CD14-positive monocyte (primary cell): ENCODE measurements at regions not wholly inside any gene's neighbourhood (a gene's known extent, or its start where the extent isn't known, plus 50 kb on each side); places are given as distances from the start of the nearest gene placed in this dataset.

Experiments used
- DNase-seq, 3 donors: peaks; one replicate each; pipeline ENCODE4 v3.0.0-alpha.2; 2011 to 2022
- H2AFZ ChIP-seq: 2 replicates; pipeline ENCODE4 v1.6.0; 2012; ENCODE audit warnings: mild to moderate bottlenecking, low read depth, low read length, inconsistent platforms; ENCODE audit not compliant: insufficient read depth, poor library complexity, severe bottlenecking
- H3K27ac ChIP-seq, 2 donors: 1 replicate in 1 of 2; 2 replicates in 1 of 2; pipeline ENCODE4 v1.5.1; 2012 to 2013; ENCODE audit warnings: low read length in 2 of 2, control low read depth in 1 of 2, inconsistent platforms in 1 of 2, low read depth in 1 of 2, mild to moderate bottlenecking in 1 of 2
- H3K27me3 ChIP-seq, 2 donors: one replicate each; pipeline versions ENCODE4 v1.6.0 to v1.6.1; 2011 to 2013; ENCODE audit warnings: low read length in 2 of 2; ENCODE audit not compliant: control insufficient read depth in 2 of 2, insufficient read depth in 2 of 2
- H3K36me3 ChIP-seq, 2 donors: replicated peaks in 1 of 2; 1 replicate in 1 of 2; 2 replicates in 1 of 2; pipeline versions ENCODE4 v1.5.1 to v1.6.1; 2012 to 2013; ENCODE audit warnings: low read length in 2 of 2, control low read depth in 1 of 2, inconsistent platforms in 1 of 2, mild to moderate bottlenecking in 1 of 2; ENCODE audit not compliant: insufficient read depth in 2 of 2, control insufficient read depth in 1 of 2
- H3K4me1 ChIP-seq, 2 donors: 1 replicate in 1 of 2; 2 replicates in 1 of 2; pipeline versions ENCODE4 v1.5.1 to v1.6.1; 2012 to 2013; ENCODE audit warnings: low read length in 2 of 2, control low read depth in 1 of 2, inconsistent platforms in 1 of 2, mild to moderate bottlenecking in 1 of 2, moderate library complexity in 1 of 2; ENCODE audit not compliant: insufficient read depth in 2 of 2, control insufficient read depth in 1 of 2
- H3K4me2 ChIP-seq: replicated peaks from 2 replicates; pipeline ENCODE3; 2012; ENCODE audit warnings: low read length, moderate library complexity, mild to moderate bottlenecking; ENCODE audit not compliant: poor library complexity, severe bottlenecking; ENCODE audit errors: extremely low read depth
- H3K4me3 ChIP-seq, 3 experiments: fragments of 200-600 bp in 1 of 3; sonication (generic) in 1 of 3; replicated peaks in 1 of 3; 1 replicate in 2 of 3; 2 replicates in 1 of 3; pipeline ENCODE4 v1.5.1; 2011 to 2013; ENCODE audit warnings: low read length in 3 of 3, mild to moderate bottlenecking in 3 of 3, control low read depth in 2 of 3, low read depth in 2 of 3, inconsistent platforms in 1 of 3, moderate library complexity in 1 of 3
- H3K79me2 ChIP-seq: 2 replicates; pipeline ENCODE4 v1.6.0; 2012; ENCODE audit warnings: mild to moderate bottlenecking, control low read depth, inconsistent platforms, low read length, moderate library complexity; ENCODE audit not compliant: insufficient read depth
- H3K9ac ChIP-seq: 2 replicates; pipeline ENCODE4 v1.6.0; 2017; ENCODE audit warnings: low read length, mild to moderate bottlenecking; ENCODE audit not compliant: insufficient read depth, poor library complexity, severe bottlenecking
- H3K9me3 ChIP-seq, 2 donors: replicated peaks in 1 of 2; 1 replicate in 1 of 2; 2 replicates in 1 of 2; pipeline versions ENCODE4 v1.5.1 to v1.6.1; 2012 to 2013; ENCODE audit warnings: low read length in 2 of 2, control low read depth in 1 of 2; ENCODE audit not compliant: control insufficient read depth in 1 of 2, insufficient read depth in 1 of 2
- H4K20me1 ChIP-seq: 2 replicates; pipeline ENCODE4 v1.6.0; 2012; ENCODE audit warnings: mild to moderate bottlenecking, low read length, control low read depth, moderate library complexity; ENCODE audit not compliant: insufficient read depth
- H3K27ac Mint-ChIP-seq, 7 donors: one replicate each; pipeline ENCODE4 v1.8.0; 2020; ENCODE audit warnings: mild to moderate bottlenecking in 7 of 7, mixed read lengths in 7 of 7, moderate library complexity in 6 of 7, inconsistent platforms in 2 of 7
- H3K27me3 Mint-ChIP-seq, 3 donors: one replicate each; pipeline ENCODE4 v1.8.0; 2021 to 2022; ENCODE audit warnings: low read depth in 3 of 3, mild to moderate bottlenecking in 3 of 3, mixed read lengths in 3 of 3, moderate library complexity in 3 of 3, inconsistent platforms in 1 of 3
- H3K36me3 Mint-ChIP-seq, 2 donors: one replicate each; pipeline ENCODE4 v1.8.0; 2020; ENCODE audit warnings: mixed read lengths in 2 of 2, inconsistent platforms in 1 of 2, mild to moderate bottlenecking in 1 of 2
- H3K4me1 Mint-ChIP-seq: one replicate; pipeline ENCODE4 v1.8.0; 2020; ENCODE audit warnings: mild to moderate bottlenecking, mixed read lengths
- H3K4me3 Mint-ChIP-seq, 2 donors: one replicate each; pipeline ENCODE4 v1.8.0; 2020; ENCODE audit warnings: mild to moderate bottlenecking in 2 of 2, mixed read lengths in 2 of 2, moderate library complexity in 1 of 2
- H3K9me3 Mint-ChIP-seq, 7 donors: one replicate each; pipeline ENCODE4 v1.8.0; 2020 to 2022; ENCODE audit warnings: mixed read lengths in 7 of 7, mild to moderate bottlenecking in 6 of 7, moderate library complexity in 6 of 7, inconsistent platforms in 2 of 7
- CTCF ChIP-seq: fragments of 200-600 bp; IDR thresholded peaks from one replicate; pipeline ENCODE4 v1.8.0; 2022; ENCODE audit warnings: antibody characterized with exemption, mild to moderate bottlenecking
- WGBS: methylation state at CpG from one replicate; pipeline ENCODE4 v1.1.5; 2013; ENCODE audit warnings: missing lambda C conversion rate; ENCODE audit not compliant: insufficient coverage; 5-methylcytosine and 5-hydroxymethylcytosine counted together
- intact Hi-C, 2 donors: fragments of 100-400 bp; cut with micrococcal nuclease; formaldehyde crosslinking; loops; one replicate each; pipeline versions ENCODE4 v1.15.0 to v1.15.1; 2023

DNA sequence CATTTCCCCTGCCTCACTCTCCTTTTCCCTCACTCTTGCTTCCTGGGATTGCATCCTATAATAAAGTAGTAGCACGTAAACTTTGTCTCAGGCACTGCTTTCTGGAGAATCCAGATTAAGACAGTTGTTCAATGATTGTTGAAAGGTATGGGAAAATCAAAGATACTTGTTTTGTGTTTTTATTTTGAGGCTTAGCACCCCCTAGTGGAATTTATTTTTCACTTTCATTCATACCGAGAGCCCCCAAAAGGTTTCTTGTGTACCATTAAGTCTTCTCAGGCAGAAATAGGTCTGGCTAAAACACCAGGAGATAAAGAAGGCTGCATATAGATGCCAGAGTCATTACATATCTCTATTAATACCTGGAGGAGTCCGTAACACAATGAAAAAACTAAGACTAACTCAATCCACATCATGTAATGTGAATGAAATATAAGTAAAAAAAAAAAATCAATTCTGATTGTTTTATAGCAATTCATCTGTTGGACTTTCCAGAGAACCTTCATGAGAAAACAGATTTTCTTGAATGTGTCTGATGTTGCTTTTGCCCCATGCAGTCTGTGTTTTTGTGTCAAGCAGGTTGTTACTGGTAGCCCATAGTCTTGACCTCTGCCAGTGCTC lies 103.5 kb downstream of the RPE65 start:
- peak overlapping the region; percentile 23 for H2AFZ ChIP-seq
- no CpG with 5 or more reads among the region's 3 CpGs for WGBS
- Mint-ChIP-seq H3K36me3 (peaks cover 0 to 1% of the 10 kb centered on the region in 2 donors), H3K27me3 (peaks cover 0 to 1% (median 0%) of the 10 kb centered on the region in 3 donors), H3K27ac (peak overlapping the region in 3 of 7 donors; percentile 3 to 42 (median 27)), H3K4me1 (peaks cover 48% of the 10 kb centered on the region), H3K4me3 (no peak overlapping the region), H3K9me3 (peaks cover 0 to 3% (median 0%) of the 10 kb centered on the region in 7 donors)
- H4K20me1 ChIP-seq = no peaks in the 10 kb centered on the region
- H3K79me2 ChIP-seq = no peaks in the 10 kb centered on the region
- H3K27me3 ChIP-seq = no peaks in the 10 kb centered on the region
- TF ChIP-seq CTCF = peak; percentile 44
- DNase-seq = no peak
- intact Hi-C loops = no loop called here
- no peak overlapping the region for H3K4me2 ChIP-seq
- H3K27ac ChIP-seq = peak overlapping the region in 1 of 2 donors; percentile 12
- H3K9me3 ChIP-seq = no peaks in the 10 kb centered on the region
- peaks cover 41% of the 10 kb centered on the region in 2 donors for H3K4me1 ChIP-seq
- H3K4me3 ChIP-seq = no peak overlapping the region
- no peaks in the 10 kb centered on the region for H3K36me3 ChIP-seq
- no peak overlapping the region for H3K9ac ChIP-seq

GRCh38 chr1:68344208-68344607 lies 105.5 kb downstream of the RPE65 start:
- no peak overlapping the region for H2AFZ ChIP-seq
- no peaks in the 10 kb centered on the region for H3K9me3 ChIP-seq
- Mint-ChIP-seq H3K36me3 (peaks cover 0 to 1% of the 10 kb centered on the region in 2 donors), H3K4me3 (no peak overlapping the region), H3K27ac (no peak overlapping the region), H3K27me3 (no peaks in the 10 kb centered on the region), H3K9me3 (peaks cover 0 to 3% (median 0%) of the 10 kb centered on the region in 7 donors), H3K4me1 (peaks cover 63% of the 10 kb centered on the region)
- no peak overlapping the region for H3K27ac ChIP-seq
- H3K27me3 ChIP-seq = no peaks in the 10 kb centered on the region
- H3K36me3 ChIP-seq = no peaks in the 10 kb centered on the region
- H3K4me3 ChIP-seq = no peak overlapping the region
- H3K9ac ChIP-seq = no peak overlapping the region
- H3K79me2 ChIP-seq = no peaks in the 10 kb centered on the region
- no peaks in the 10 kb centered on the region for H4K20me1 ChIP-seq
- DNase-seq = no peak
- intact Hi-C loops = no loop called here
- peaks cover 52 to 57% of the 10 kb centered on the region in 2 donors for H3K4me1 ChIP-seq
- no peak overlapping the region for H3K4me2 ChIP-seq
- 71% methylated on average over 3 of the region's 4 CpGs for WGBS
- no peak for TF ChIP-seq CTCF
